Naive thymus-derived CD8-positive, alpha-beta T cell (primary cell): ENCODE measurements at regions not wholly inside any gene's neighbourhood (a gene's known extent, or its start where the extent isn't known, plus 50 kb on each side); places are given as distances from the start of the nearest gene placed in this dataset.

Source experiments
- ATAC-seq, 2 donors: fragments of 150-1000 bp; cut with Tn5 transposase in 1 of 2; sonication (Bioruptor Pico), chemical (Tn5 transposase) in 1 of 2; 1 replicate in 1 of 2; 2 replicates in 1 of 2; pipeline ENCODE4 v1.10.0; 2021; ENCODE audit warnings: mild to moderate bottlenecking in 2 of 2, moderate library complexity in 2 of 2
- POLR2A ChIA-PET: fragments of 350-600 bp; sonication (Branson Sonifier 250); formaldehyde crosslinking; loops from one replicate; lab custom pipeline; 2021; ENCODE audit warnings: antibody characterized with exemption; lab: Charles Lee
- DNase-seq, 10 donors: peaks; one replicate each; pipeline versions ENCODE4 v3.0.0 to v3.0.0-alpha.2; 2020 to 2022
- H3K27ac Mint-ChIP-seq, 10 donors: one replicate each; pipeline ENCODE4 v1.8.0; 2020 to 2022; ENCODE audit warnings: mild to moderate bottlenecking in 10 of 10, mixed read lengths in 10 of 10, moderate library complexity in 4 of 10, inconsistent platforms in 1 of 10
- H3K27me3 Mint-ChIP-seq, 5 donors: one replicate each; pipeline ENCODE4 v1.8.0; 2021 to 2022; ENCODE audit warnings: mixed read lengths in 5 of 5
- H3K36me3 Mint-ChIP-seq, 3 donors: one replicate each; pipeline ENCODE4 v1.8.0; 2020 to 2022; ENCODE audit warnings: mixed read lengths in 3 of 3, mild to moderate bottlenecking in 2 of 3, inconsistent platforms in 1 of 3
- H3K4me1 Mint-ChIP-seq, 4 donors: one replicate each; pipeline ENCODE4 v1.8.0; 2021 to 2022; ENCODE audit warnings: mixed read lengths in 4 of 4
- H3K4me3 Mint-ChIP-seq, 10 donors: one replicate each; pipeline ENCODE4 v1.8.0; 2020 to 2022; ENCODE audit warnings: mild to moderate bottlenecking in 10 of 10, mixed read lengths in 10 of 10, moderate library complexity in 6 of 10, inconsistent platforms in 1 of 10
- H3K9me3 Mint-ChIP-seq, 9 donors: one replicate each; pipeline ENCODE4 v1.8.0; 2020 to 2022; ENCODE audit warnings: mixed read lengths in 9 of 9, mild to moderate bottlenecking in 3 of 9, inconsistent platforms in 1 of 9, moderate library complexity in 1 of 9

- Mint-ChIP-seq H3K27ac (no peak overlapping the region), H3K4me1 (no peaks in the 10 kb centered on the region), H3K4me3 (no peak overlapping the region), H3K27me3 (peaks cover 5 to 19% (median 18%) of the 10 kb centered on the region in 5 donors), H3K36me3 (no peaks in the 10 kb centered on the region), H3K9me3 (peaks cover 0 to 1% (median 0%) of the 10 kb centered on the region in 9 donors)
- ATAC-seq (no peak), DNase-seq (no peak)
- POLR2A ChIA-PET, result no interaction called here
Observed at GRCh38 chr10:44771233-44771995, 139.7 kb upstream of the TMEM72 start.

GRCh38 chr10:44773565-44773964 is 137.6 kb upstream of the TMEM72 start:
- no peaks in the 10 kb centered on the region for H3K9me3 Mint-ChIP-seq
- no peaks in the 10 kb centered on the region for H3K4me1 Mint-ChIP-seq
- no peak for ATAC-seq
- DNase-seq, result no peak
- POLR2A ChIA-PET, result no interaction called here
- no peak overlapping the region for H3K27ac Mint-ChIP-seq
- H3K4me3 Mint-ChIP-seq, result no peak overlapping the region
- no peaks in the 10 kb centered on the region for H3K36me3 Mint-ChIP-seq
- peaks cover 3 to 20% (median 18%) of the 10 kb centered on the region in 5 donors for H3K27me3 Mint-ChIP-seq

- H3K36me3 Mint-ChIP-seq, result no peaks in the 10 kb centered on the region
- ATAC-seq (no peak), DNase-seq (no peak)
- H3K4me1 Mint-ChIP-seq, result no peaks in the 10 kb centered on the region
- peaks cover 4 to 22% (median 16%) of the 10 kb centered on the region in 5 donors for H3K27me3 Mint-ChIP-seq
- no peak overlapping the region for H3K27ac Mint-ChIP-seq
- H3K9me3 Mint-ChIP-seq, result no peaks in the 10 kb centered on the region
- POLR2A ChIA-PET, result no interaction called here
- H3K4me3 Mint-ChIP-seq, result no peak overlapping the region
Observed at GRCh38 chr10:44774676-44775401, 136.3 kb upstream of the TMEM72 start.

- POLR2A ChIA-PET, result no interaction called here
- peaks cover 5 to 21% (median 11%) of the 10 kb centered on the region in 5 donors for H3K27me3 Mint-ChIP-seq
- no peaks in the 10 kb centered on the region for H3K36me3 Mint-ChIP-seq
Observed at GRCh38 chr10:44775402-44775741, 135.8 kb upstream of the TMEM72 start.

GRCh38 chr10:44776181-44776580 is 135.0 kb upstream of the TMEM72 start:
- ATAC-seq (no peak), DNase-seq (no peak)
- Mint-ChIP-seq H3K27me3 (peaks cover 3 to 18% (median 6%) of the 10 kb centered on the region in 5 donors), H3K36me3 (no peaks in the 10 kb centered on the region), H3K4me3 (no peak overlapping the region), H3K27ac (no peak overlapping the region), H3K4me1 (no peaks in the 10 kb centered on the region), H3K9me3 (no peaks in the 10 kb centered on the region)
- POLR2A ChIA-PET, result no interaction called here

More at GRCh38 chr10:44775402-44775741, 135.8 kb upstream of the TMEM72 start:
- no peak overlapping the region for H3K4me3 Mint-ChIP-seq
- ATAC-seq (no peak), DNase-seq (no peak)
- H3K4me1 Mint-ChIP-seq, result no peaks in the 10 kb centered on the region
- peak overlapping the region in 2 of 10 donors; percentile 18 to 60 for H3K27ac Mint-ChIP-seq
- no peaks in the 10 kb centered on the region for H3K9me3 Mint-ChIP-seq

GRCh38 chr10:44779511-44779910 is 131.6 kb upstream of the TMEM72 start:
- POLR2A ChIA-PET, result no interaction called here
- no peaks in the 10 kb centered on the region for H3K36me3 Mint-ChIP-seq
- H3K27me3 Mint-ChIP-seq, result peaks cover 3 to 21% (median 7%) of the 10 kb centered on the region in 5 donors
- no peak for DNase-seq
- peaks cover 0 to 4% (median 0%) of the 10 kb centered on the region in 9 donors for H3K9me3 Mint-ChIP-seq
- peak overlapping the region in 1 of 10 donors; percentile 77 for H3K27ac Mint-ChIP-seq
- H3K4me3 Mint-ChIP-seq, result no peak overlapping the region
- no peaks in the 10 kb centered on the region for H3K4me1 Mint-ChIP-seq
- no peak for ATAC-seq

GRCh38 chr10:44780426-44780825 is 130.7 kb upstream of the TMEM72 start:
- POLR2A ChIA-PET, result no interaction called here
- no peaks in the 10 kb centered on the region for H3K4me1 Mint-ChIP-seq
- no peak for DNase-seq
- ATAC-seq, result no peak
- peaks cover 2 to 19% (median 10%) of the 10 kb centered on the region in 5 donors for H3K27me3 Mint-ChIP-seq
- no peaks in the 10 kb centered on the region for H3K36me3 Mint-ChIP-seq
- H3K27ac Mint-ChIP-seq, result no peak overlapping the region
- no peak overlapping the region for H3K4me3 Mint-ChIP-seq
- peaks cover 0 to 4% (median 0%) of the 10 kb centered on the region in 9 donors for H3K9me3 Mint-ChIP-seq

- Mint-ChIP-seq H3K4me1 (no peaks in the 10 kb centered on the region), H3K36me3 (no peaks in the 10 kb centered on the region), H3K9me3 (peaks cover 0 to 4% (median 0%) of the 10 kb centered on the region in 9 donors), H3K27ac (no peak overlapping the region), H3K27me3 (peaks cover 1 to 18% (median 10%) of the 10 kb centered on the region in 5 donors), H3K4me3 (no peak overlapping the region)
- POLR2A ChIA-PET, result no interaction called here
- ATAC-seq (no peak), DNase-seq (no peak)
Observed at GRCh38 chr10:44781131-44781530, 130.0 kb upstream of the TMEM72 start.

- ATAC-seq, result no peak
- no peak overlapping the region for H3K4me3 Mint-ChIP-seq
- no peak overlapping the region for H3K27ac Mint-ChIP-seq
- DNase-seq, result no peak
- peaks cover 0 to 1% (median 0%) of the 10 kb centered on the region in 4 donors for H3K4me1 Mint-ChIP-seq
- peaks cover 0 to 4% (median 0%) of the 10 kb centered on the region in 9 donors for H3K9me3 Mint-ChIP-seq
- peaks cover 4 to 35% (median 10%) of the 10 kb centered on the region in 5 donors for H3K27me3 Mint-ChIP-seq
- POLR2A ChIA-PET, result no interaction called here
- H3K36me3 Mint-ChIP-seq, result no peaks in the 10 kb centered on the region
Observed at GRCh38 chr10:44786286-44786850, 124.8 kb upstream of the TMEM72 start.

- no peak overlapping the region for H3K4me3 Mint-ChIP-seq
- no peaks in the 10 kb centered on the region for H3K36me3 Mint-ChIP-seq
- DNase-seq, result no peak
- no peak overlapping the region for H3K27ac Mint-ChIP-seq
- peaks cover 0 to 2% (median 0%) of the 10 kb centered on the region in 9 donors for H3K9me3 Mint-ChIP-seq
- peaks cover 4 to 38% (median 14%) of the 10 kb centered on the region in 5 donors for H3K27me3 Mint-ChIP-seq
- ATAC-seq, result no peak
- peaks cover 0 to 1% (median 0%) of the 10 kb centered on the region in 4 donors for H3K4me1 Mint-ChIP-seq
- POLR2A ChIA-PET, result no interaction called here
Observed at GRCh38 chr10:44787480-44788075, 123.6 kb upstream of the TMEM72 start.

- Mint-ChIP-seq H3K36me3 (no peaks in the 10 kb centered on the region), H3K9me3 (peaks cover 0 to 2% (median 0%) of the 10 kb centered on the region in 9 donors), H3K4me1 (peaks cover 0 to 1% (median 0%) of the 10 kb centered on the region in 4 donors), H3K27ac (no peak overlapping the region), H3K27me3 (peaks cover 4 to 46% (median 14%) of the 10 kb centered on the region in 5 donors), H3K4me3 (no peak overlapping the region)
- POLR2A ChIA-PET, result no interaction called here
- DNase-seq (no peak), ATAC-seq (no peak)
Observed at GRCh38 chr10:44788147-44789129, 122.7 kb upstream of the TMEM72 start.
